COLO668 (cell line): ENCODE measurements at regions not wholly inside any gene's neighbourhood (a gene's known extent, or its start where the extent isn't known, plus 50 kb on each side); places are given as distances from the start of the nearest gene placed in this dataset.

Experiments
- DNase-seq: peaks from one replicate; lab custom pipeline; 2025; ENCODE audit not compliant: unreplicated experiment; lab: John Stamatoyannopoulos, UW

DNA sequence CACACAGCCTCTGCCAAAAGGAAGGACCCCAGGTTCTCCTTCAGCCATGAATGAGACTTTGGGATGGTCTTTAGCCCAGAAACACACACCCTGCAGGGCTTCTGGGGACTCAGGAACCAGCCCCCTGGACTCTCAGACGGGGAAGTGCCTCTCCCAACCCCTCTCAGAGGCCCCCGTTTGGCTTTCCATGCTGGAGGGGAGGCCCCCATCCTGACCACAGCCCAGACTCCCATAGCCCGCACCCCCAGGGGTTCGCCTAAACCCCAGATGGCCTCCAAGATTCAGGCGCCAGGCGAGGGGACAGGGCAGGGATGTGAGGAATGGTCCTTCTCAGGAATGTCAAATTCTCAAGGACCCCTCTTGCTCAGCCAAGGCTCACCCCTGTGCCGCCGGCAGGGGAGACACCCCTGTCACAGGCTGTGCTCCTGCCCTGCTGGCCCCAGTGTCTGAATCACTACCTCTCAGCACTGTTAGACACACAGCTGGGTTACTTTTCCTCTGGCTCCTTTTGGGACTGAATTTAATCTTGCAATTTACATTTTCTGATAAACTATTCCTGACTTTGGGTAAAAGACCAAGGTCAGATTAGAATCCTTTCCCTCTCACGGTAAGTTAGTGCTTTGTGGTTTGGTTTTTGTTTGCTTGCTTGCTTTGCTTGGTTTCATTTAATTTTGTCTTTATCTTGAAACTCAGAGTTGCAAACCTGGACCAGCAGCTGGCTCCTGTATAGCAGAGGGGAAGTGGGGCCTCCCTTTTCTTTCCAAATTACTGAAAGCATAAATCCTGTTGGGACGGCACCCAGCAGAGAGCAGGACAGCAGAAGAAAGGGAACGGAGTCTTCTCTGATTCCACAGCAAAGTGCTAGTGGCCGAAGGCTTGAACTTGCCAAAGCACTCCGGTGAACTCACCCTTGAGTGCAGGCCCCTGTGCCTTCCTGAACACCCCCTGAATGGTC is 198.9 kb upstream of the RAB6C start:
- DNase-seq: no peak

DNA sequence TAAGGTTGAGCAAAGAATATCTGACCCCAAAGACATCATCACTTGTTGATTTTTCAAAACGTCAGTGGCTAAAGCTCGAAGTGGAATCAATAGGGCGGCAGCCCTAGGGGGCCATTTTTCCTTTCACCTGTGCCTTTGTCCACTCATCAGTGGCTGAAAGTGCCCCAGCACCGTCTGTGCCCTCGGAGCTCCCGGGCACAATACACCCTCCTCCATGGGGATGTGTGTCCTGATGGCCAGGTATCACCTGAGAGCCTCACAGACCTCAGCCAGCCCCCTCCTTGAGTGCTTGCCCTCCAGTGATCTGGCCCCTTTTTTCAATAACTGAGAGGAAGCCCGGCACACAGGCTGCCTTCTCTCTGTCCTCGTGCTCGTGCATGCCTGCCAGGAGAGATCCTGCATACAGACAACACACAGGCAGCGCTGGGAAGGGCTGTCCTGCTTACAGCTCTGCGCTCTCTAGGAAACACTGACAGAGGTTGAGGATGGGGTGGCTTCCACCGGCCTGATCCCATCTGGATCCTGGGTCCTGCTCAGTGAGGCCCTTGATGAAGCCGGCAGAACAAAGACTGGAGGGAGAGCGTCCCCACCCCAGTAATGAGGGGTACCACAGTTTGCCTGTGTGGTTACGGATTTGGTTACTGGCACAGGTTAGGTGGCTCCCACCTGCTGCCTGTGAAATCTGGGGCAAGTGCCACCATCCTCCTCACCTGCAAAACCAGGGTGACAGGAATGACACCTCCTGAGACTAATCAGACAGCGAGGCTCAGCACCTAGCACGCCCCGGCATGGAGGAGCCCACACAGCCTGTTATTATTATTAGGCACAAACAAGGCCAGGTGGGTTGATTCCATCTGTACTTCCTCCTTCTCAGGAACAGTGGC is 197.5 kb upstream of the RAB6C start:
- DNase-seq: no peak

DNA sequence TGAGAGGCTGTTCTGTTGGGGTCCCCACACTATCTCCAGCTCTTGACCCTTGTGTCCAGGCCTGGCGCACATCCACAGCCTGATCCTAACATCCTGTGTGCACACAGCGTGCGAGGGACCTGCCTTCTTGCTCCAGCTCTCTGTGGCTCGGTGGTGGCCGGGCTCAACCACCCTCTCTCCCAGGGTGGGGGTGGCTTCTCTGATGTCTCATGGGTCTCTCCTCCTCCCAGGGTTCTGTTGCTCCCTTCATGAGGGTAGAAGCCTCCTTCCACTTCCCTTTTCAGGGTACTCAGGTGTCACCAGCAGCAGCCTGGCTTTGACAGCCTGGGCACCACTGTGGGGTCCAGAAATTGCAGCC is 196.9 kb upstream of the RAB6C start:
- DNase-seq: no peak

DNA sequence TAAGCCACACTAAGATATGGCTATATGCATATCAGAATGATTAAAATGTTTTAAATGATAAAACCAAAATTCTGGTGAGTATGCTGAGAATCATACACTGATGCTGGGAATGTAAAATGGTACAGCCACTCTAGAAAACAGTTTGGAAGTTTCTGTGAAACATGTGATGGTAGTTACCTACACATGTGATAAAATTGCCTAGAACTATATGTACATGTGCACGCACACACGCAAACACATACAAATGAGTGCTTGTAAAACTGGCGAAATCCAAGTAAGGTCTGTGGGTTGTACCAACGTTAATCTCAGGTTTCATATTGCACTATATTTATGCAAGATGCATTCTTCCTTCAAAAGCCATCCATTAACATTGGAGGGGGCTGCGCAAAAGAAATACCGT is 195.0 kb upstream of the RAB6C start:
- DNase-seq: no peak

DNA sequence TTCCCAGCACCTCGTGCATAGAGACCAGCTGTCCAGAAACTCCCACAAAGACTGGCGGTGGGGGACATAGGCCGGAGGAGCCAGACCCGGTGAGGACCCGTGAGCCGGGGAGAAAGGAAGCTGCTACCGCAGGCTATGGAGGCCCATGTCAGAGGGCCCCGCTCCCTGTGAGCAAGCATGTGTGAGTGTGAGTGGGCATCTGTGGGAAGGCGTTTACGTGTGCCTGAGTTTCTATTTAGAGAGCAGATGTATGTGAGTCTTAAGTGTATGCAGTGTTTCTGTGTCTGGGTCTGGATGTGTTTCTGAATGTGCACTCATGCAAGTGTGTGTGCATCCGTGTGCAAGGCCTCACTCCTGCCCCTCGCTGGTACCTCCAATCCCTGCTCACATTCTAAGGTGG is 187.8 kb upstream of the RAB6C start:
- no peak for DNase-seq

DNA sequence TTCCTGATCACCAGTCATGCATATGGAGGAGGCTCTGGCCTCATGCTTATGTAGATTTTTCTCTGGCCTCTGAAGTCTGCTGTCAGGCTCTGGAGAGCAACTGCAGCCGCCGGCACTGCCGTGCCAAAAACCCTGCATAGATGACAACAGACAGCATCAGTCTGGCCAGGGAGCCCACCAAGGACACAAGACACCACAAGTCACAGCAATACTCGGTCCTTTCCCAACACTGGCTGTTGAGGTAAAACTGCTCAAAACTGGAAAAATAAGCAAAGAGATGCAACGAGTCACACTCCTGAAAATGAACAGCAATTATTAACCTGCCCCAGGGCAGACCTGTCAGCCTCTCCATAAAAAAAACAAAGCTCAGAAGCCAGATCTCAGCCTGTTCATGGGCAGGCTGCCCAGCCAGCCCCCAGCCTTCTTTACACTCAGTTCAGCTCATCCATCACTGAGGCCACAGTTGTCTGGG is 186.0 kb upstream of the RAB6C start:
- no peak for DNase-seq

DNA sequence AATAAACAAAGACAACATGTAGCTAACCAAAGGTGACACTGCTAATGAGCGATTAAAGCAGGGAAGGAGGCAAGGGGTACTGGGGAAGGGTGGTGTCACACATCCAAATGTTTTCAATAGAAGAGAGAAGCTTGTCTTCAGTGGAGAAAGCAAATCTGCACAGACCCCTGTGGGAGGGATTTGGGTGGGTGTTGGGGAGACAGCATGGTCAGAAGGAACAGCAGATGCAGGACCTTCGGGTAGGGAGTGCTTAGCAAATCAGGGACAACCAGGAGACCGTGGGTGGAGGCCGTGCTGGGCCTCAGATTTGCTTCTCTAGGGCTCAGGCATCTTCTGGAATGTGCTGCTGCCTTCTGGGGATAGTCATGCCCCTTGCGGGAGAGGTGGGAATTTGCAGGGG is 185.3 kb upstream of the RAB6C start:
- no peak for DNase-seq

DNA sequence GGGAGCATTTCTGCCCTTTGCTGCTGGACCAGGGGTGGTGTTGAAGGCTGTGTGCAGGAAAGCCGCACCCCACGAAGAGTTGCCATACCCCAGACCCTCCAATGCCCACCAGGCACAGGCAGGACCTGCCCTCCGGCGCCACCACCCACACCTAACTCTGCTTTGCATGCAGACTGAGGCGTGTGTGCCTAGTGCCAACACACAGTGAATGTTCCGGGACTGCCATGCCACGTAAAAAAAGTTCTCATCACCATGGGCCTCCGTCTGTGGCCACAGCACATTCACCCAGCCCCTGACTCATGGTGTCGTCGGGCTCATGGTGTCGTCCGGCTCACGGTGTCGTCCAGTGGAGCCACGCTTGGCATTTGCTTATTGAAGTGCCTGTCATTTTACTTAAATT is 184.9 kb upstream of the RAB6C start:
- no peak for DNase-seq

DNA sequence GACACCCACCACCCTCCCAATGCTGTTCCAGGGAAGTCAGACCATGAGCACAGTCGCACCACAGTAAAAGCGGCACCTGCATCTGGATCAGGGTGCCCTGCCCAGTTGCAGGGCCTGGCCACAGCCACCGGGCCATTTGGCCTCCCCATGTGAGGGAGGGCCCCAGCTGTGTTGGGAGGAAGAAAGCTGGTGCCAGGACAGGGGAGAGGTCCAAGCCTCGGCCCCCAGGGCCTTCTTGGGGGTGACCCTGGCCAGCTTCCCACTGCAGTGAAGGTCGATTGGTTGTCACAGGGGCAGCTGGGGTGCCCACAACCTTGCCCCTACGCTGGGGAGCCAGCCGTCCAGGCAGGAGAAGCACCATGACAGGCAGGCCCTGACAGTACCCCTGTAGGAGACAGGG is 183.2 kb upstream of the RAB6C start:
- DNase-seq: no peak

DNA sequence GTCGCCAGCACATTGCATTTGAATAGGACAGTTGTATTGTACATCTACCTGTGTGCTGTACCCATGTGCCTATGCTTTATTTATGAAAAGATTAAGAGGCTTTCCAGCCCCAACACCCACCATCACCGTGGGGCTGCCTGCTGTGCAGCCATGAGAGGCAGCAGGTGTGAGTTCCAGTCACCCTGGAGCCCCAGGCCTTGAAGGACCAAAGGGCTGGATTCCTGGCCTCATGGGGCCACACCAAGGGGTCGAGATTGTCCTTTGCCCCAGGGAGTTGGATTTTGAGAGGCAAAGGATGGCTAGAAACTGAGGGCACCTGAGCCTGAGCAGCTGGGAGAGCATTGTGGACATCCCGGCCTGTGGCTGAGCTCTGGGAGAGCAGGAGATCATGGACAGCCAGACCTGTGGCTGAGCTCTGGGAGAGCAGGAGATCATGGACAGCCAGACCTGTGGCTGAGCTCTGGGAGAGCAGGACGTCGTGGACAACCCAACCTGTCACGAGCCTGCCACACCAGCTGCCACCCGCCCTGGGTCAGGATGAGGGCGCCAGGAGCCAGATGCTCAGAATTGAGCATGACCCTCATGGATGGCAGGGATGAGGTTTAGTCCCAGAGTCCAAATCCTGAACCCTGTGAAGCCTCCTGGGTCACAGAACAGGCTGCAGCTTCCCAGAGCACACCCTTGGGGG is 182.5 kb upstream of the RAB6C start:
- no peak for DNase-seq

DNA sequence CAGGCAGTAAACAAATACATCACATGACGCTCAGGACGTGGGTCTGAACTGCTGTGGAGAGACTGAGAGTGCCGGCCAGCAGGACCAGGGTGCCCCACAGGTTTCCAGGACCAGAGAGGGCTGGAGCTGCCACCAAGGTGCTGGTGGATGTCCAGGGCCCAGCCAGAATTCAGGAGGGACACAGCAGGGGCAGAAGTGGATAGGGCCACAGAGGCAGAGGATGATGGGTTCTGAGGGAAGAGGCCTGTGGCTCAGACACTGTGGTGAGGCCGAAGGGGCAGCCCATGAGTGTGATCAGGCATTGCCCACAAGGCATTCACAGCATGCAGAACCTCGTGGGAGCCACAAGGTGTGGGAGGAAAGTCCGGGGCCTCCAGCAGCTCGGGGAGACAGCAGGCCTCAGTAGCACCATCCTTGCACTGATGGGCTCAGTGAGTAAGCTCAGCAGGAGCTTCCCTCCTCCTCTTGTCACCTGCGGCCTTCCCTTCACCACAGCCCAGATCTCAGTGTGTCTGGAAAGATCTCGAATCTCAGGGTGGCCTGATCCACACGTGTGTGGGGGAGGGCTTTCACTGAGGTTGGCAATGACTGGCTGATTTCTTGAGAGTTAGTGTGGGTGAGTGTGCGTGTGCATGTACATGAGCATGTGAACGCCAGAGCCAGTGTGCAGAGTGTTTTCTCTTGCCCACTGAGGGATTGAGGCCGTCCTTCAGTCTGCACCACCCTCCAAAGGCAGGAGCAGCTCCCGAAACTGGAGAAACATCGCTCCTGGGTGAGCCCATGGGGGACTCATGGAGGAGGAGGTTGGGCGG is 181.8 kb upstream of the RAB6C start:
- no peak for DNase-seq

DNA sequence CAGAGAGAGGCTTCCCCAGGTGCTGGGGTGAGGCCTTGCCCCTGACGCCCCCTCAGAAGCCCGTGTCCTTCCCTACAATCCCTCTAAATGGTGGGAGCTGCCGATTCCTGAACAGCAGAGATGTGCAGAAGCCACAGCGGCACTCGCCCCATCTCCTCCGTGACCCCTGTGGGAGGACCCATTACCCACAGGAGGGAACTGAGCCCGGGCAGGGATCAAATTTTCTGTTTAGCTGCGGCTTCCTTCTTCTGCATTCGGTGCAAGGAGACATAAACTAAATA is 181.2 kb upstream of the RAB6C start:
- DNase-seq: no peak

DNA sequence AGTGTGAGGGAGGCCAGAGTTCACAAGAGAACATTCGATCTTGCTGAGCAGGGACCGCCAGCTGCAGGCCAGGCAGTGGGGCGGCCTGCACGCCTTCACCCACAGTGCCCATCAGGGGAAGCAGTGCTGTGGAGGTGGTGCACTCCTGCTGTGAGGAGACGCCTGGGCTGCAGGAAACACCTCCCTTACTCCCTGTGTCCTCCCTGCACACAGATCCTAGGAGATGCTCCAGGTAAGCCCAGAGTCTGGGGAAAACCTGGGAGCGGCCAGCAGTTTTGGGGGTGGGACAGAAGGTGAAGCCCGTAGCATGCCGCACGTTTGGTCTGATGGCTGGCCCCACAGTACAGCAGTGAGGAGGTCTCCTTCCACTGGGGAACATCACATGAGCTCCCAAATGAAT is 180.8 kb upstream of the RAB6C start:
- no peak for DNase-seq

DNA sequence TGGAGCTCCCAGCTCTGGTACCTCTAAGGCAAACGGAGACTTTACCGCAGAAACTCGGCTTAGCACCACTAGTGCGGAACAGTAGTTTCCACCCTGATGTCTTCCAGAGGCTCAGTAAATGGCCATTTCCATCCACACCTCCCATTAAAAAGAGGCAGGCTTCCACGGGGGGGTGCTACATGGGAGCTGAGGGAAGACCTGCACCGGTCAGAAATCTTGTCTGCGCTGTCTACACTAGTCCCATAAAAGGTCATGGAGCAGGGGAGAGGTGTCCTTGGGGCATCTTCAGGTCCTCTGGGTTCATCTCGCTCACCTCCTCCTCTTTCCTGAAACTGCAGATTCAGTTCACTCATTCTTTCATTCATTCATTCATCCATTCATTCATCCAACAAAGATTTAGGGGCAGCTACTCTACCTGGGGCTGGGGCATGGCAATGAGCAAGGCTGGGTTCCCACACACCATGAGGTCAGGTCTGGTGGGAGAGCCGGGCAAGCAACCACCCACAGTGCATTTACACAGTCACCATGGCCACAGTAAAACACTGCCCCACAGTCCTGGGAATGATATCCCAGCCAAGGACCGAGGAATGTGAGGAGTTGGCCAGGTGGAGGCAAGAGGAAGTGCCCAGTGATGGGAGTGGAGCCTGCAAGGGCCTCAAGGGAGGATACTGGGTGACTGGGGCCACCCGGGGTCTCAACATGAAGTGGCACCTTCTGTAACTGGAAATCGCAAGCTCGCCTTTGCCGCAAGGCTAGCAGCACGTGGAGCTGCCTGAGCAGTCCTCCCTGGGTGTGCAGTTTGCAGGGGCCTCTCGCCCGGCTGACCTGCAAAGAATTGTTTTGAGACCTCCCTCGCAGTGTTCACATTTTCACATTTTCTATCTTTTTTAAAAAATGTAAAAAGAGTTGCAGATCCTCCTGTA is 180.2 kb upstream of the RAB6C start:
- DNase-seq: no peak

DNA sequence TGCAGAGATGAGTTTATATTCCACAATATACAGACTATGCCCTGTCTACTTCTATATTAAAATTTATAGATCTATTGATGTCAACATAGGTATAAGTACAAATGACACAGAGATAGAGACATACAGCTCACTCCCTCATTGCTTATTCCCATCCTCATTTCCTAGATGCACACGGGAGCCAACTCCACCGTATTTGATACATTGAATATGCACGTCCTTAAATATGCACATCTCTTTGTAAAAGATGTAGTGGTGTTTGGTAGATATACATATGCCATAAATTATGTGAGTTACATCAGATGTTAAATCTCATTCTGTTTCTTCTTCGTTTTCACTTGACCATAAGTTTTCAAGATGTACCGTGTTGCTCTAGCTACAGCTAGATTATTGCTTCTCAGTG is 179.2 kb upstream of the RAB6C start:
- DNase-seq: no peak

DNA sequence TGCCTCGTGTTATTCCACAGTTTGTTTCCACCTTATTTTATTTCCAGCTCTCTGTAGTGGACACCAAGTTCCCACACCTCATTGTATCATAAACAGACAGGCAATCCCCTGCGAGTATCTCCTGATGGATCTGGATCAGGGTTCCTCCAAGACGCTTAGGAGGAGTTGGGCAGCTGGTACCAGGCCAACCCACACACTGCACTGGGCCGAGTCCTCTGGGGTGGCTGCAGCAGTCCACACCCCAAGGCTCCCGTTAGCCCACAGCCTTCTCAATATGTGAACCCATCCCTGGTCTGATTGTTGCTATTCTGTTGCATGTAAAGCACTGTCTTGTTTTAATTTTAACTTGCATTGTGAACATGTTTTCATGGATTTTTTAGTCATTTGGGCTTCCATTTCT is 178.8 kb upstream of the RAB6C start:
- DNase-seq: no peak

DNA sequence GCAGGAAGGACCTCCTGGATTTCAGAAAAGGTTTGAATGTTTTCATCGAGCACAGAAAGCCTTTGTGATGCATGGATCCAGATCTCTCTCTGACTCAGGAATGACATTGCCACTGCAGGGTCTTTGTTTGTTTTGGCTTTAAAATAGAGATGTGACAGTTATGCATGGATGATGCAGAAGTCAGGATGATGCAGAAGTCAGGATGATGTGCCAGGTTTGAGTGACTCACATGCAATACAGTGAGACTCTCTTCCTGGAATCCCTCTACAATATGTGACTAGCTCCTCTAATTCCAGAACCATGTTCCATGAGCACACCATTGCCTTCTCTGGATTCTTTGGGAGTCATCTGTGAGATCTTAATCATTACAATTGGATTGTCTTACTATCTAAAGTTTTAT is 177.9 kb upstream of the RAB6C start:
- no peak for DNase-seq

DNA sequence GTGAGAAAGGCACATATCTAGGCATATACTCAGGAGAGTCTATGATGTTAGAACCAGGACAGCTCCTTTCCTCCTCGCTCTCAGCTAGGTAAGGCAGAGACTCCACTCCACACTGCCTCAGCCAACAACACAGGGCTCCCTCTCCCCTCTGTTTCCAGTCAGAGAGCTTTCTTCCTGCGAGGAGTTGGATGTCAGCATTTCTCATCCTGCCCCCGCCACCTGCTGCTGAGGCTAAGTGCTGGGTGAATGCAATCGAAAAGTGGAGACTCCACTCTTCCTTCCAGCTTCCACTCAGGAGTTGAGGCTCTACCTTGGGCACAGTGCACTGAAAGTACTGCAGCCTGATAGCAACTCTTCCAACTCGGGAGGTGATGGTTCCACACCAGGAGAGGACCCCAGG is 177.2 kb upstream of the RAB6C start:
- no peak for DNase-seq

DNA sequence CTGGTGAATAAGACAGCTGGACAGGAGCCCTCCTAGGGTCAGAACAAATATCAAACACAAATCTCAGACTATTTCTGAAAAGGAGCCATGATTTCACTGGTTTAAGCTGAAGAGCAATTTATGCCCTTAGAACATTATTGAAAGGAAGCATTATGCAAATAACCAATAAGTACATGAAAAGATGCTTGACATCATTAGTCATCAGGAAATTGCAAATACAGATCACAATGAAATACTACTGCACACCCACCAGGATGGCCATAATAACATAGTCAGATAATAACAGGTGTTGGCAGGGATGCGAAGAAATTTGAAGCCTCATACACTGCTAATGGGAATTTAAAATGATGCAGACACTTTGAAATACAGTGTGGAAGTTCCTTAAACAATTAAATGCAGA is 176.4 kb upstream of the RAB6C start:
- no peak for DNase-seq

DNA sequence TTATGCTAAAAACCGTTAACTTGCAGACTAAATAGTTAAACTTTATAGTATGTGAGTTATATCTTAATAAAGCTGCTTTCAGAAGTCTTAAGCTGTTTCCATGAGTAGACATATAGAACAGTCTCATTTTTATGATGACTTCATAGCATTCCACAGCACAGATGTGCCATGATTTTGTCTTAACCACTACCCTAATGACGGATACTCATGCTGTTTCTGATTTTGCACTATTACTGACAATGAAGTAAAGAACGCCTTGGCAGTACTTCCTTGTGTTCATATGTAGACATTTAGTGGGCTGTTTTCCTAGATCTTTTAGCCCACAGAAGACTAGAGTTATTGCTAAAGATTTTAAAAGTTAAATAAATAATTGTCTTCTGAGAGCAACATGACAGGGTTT is 175.6 kb upstream of the RAB6C start:
- no peak for DNase-seq
